ENCODE measurements at regions not wholly inside any gene's neighbourhood (a gene's known extent, or its start where the extent isn't known, plus 50 kb on each side); places are given as distances from the start of the nearest gene placed in this dataset.

GRCh38 chr3:72475258-72476138 is 372.7 kb downstream of the SHQ1 start:
- TF ChIP-seq CTCF (IDR thresholded peaks at IDR 0.05) (no peak), EP300 (IDR thresholded peaks at IDR 0.05; ENCODE audit: low read depth) (no peak), POLR2AphosphoS5 (IDR thresholded peaks at IDR 0.05) (no peak)

All from transverse colon (tissue), 4 donors.